H9 (cell line): ENCODE measurements at regions not wholly inside any gene's neighbourhood (a gene's known extent, or its start where the extent isn't known, plus 50 kb on each side); places are given as distances from the start of the nearest gene placed in this dataset.

Experiments used
- DNase-seq: peaks from one replicate; pipeline ENCODE4 v3.0.0-alpha.2; 2017
- H2AFZ ChIP-seq: one replicate; pipeline ENCODE4 v1.6.1; 2013; ENCODE audit warnings: mild to moderate bottlenecking, low read length, control low read depth, moderate library complexity
- H2AK5ac ChIP-seq: 2 replicates; pipeline ENCODE4 v1.6.1; 2013; ENCODE audit warnings: low read length, control low read depth, mixed read lengths; ENCODE audit not compliant: insufficient read length
- H2BK120ac ChIP-seq: one replicate; pipeline ENCODE4 v1.6.1; 2013; ENCODE audit warnings: low read depth, mild to moderate bottlenecking, low read length, control low read depth, inconsistent platforms; ENCODE audit not compliant: poor library complexity, severe bottlenecking
- H2BK12ac ChIP-seq: 2 replicates; pipeline ENCODE4 v1.6.1; 2013; ENCODE audit warnings: low read length, control low read depth, mixed read lengths, low read depth; ENCODE audit not compliant: insufficient read length
- H2BK15ac ChIP-seq: 2 replicates; pipeline ENCODE4 v1.6.1; 2013; ENCODE audit warnings: low read depth, low read length, control low read depth
- H2BK20ac ChIP-seq: one replicate; pipeline ENCODE4 v1.6.1; 2013; ENCODE audit warnings: low read depth, mild to moderate bottlenecking, low read length, control low read depth, inconsistent platforms; ENCODE audit not compliant: poor library complexity, severe bottlenecking
- H2BK5ac ChIP-seq: 2 replicates; pipeline ENCODE4 v1.6.1; 2013; ENCODE audit warnings: low read length, control low read depth, mixed read lengths; ENCODE audit not compliant: insufficient read length
- H3K14ac ChIP-seq: 2 replicates; pipeline ENCODE4 v1.6.1; 2013; ENCODE audit warnings: low read length, control low read depth; ENCODE audit not compliant: insufficient read depth
- H3K18ac ChIP-seq: 2 replicates; pipeline ENCODE4 v1.6.1; 2013; ENCODE audit warnings: low read depth, mild to moderate bottlenecking, mixed read lengths, low read length, control low read depth; ENCODE audit not compliant: insufficient read length
- H3K23ac ChIP-seq: 2 replicates; pipeline ENCODE4 v1.6.1; 2013; ENCODE audit warnings: low read length, control low read depth, mixed read lengths, low read depth; ENCODE audit not compliant: insufficient read length
- H3K23me2 ChIP-seq: 2 replicates; pipeline ENCODE4 v1.6.1; 2013; ENCODE audit warnings: low read depth, mild to moderate bottlenecking, mixed read lengths, low read length, control low read depth; ENCODE audit not compliant: insufficient read length, poor library complexity, severe bottlenecking
- H3K27ac ChIP-seq: 2 replicates; pipeline ENCODE4 v1.5.1; 2013; ENCODE audit warnings: low read length, control low read depth, mixed read lengths, low read depth; ENCODE audit not compliant: insufficient read length
- H3K27me3 ChIP-seq: 2 replicates; pipeline ENCODE4 v1.6.1; 2013; ENCODE audit warnings: low read length, control low read depth, inconsistent platforms; ENCODE audit not compliant: insufficient read depth
- H3K4ac ChIP-seq: 2 replicates; pipeline ENCODE4 v1.6.1; 2013; ENCODE audit warnings: low read depth, mild to moderate bottlenecking, control low read depth, inconsistent platforms, low read length, moderate library complexity
- H3K4me1 ChIP-seq: 2 replicates; pipeline ENCODE4 v1.6.1; 2013; ENCODE audit warnings: low read length, control low read depth, inconsistent platforms; ENCODE audit not compliant: insufficient read depth
- H3K4me2 ChIP-seq: 2 replicates; pipeline ENCODE4 v1.6.1; 2013; ENCODE audit warnings: low read length, control low read depth, mixed read lengths; ENCODE audit not compliant: insufficient read length, insufficient read depth
- H3K56ac ChIP-seq: 2 replicates; pipeline ENCODE4 v1.6.1; 2013; ENCODE audit warnings: low read depth, mild to moderate bottlenecking, mixed read lengths, low read length, control low read depth; ENCODE audit not compliant: insufficient read length
- H3K79me1 ChIP-seq: 2 replicates; pipeline ENCODE4 v1.6.1; 2013; ENCODE audit warnings: low read depth, mild to moderate bottlenecking, moderate library complexity, low read length, control low read depth, inconsistent platforms; ENCODE audit not compliant: insufficient read depth, poor library complexity, severe bottlenecking
- H3K79me2 ChIP-seq: 2 replicates; pipeline ENCODE4 v1.6.1; 2013; ENCODE audit warnings: low read length, control low read depth, inconsistent platforms; ENCODE audit not compliant: insufficient read depth
- H3K9ac ChIP-seq: 2 replicates; pipeline ENCODE4 v1.6.1; 2013; ENCODE audit warnings: low read length, control low read depth, mixed read lengths; ENCODE audit not compliant: insufficient read length; ENCODE audit errors: extremely low read depth
- H3K9me3 ChIP-seq: one replicate; pipeline ENCODE4 v1.6.1; 2013; ENCODE audit warnings: low read depth, low read length, inconsistent platforms; ENCODE audit not compliant: control insufficient read depth
- H3T11ph ChIP-seq: one replicate; pipeline ENCODE4 v1.6.1; 2013; ENCODE audit warnings: mild to moderate bottlenecking, low read length, control low read depth, inconsistent platforms
- H4K20me1 ChIP-seq: one replicate; pipeline ENCODE4 v1.6.1; 2013; ENCODE audit not compliant: control insufficient read depth, insufficient read length, insufficient read depth
- H4K5ac ChIP-seq: 2 replicates; pipeline ENCODE4 v1.6.1; 2013; ENCODE audit warnings: low read depth, mild to moderate bottlenecking, mixed read lengths, low read length, control low read depth; ENCODE audit not compliant: insufficient read length
- H4K8ac ChIP-seq: replicated peaks from 2 replicates; pipeline ENCODE4 v1.6.1; 2013; ENCODE audit warnings: low read length, control low read depth, mixed read lengths, low read depth; ENCODE audit not compliant: insufficient read length
- H4K91ac ChIP-seq: 2 replicates; pipeline ENCODE4 v1.6.1; 2013; ENCODE audit warnings: low read depth, mild to moderate bottlenecking, moderate library complexity, mixed read lengths, low read length, control low read depth; ENCODE audit not compliant: insufficient read length
- H3K27ac Mint-ChIP-seq, 3 experiments: 2 replicates in 2 of 3; 3 replicates in 1 of 3; pipeline ENCODE4 v1.8.0; 2020 to 2021; ENCODE audit warnings: mixed read lengths in 3 of 3, mild to moderate bottlenecking in 1 of 3, moderate library complexity in 1 of 3
- H3K27me3 Mint-ChIP-seq: 2 replicates; pipeline ENCODE4 v1.8.0; 2021; ENCODE audit warnings: low read depth, mild to moderate bottlenecking, moderate library complexity, mixed read lengths
- H3K36me3 Mint-ChIP-seq, 3 experiments: 2 replicates in 2 of 3; 3 replicates in 1 of 3; pipeline ENCODE4 v1.8.0; 2020 to 2021; ENCODE audit warnings: low read depth in 3 of 3, mixed read lengths in 3 of 3; ENCODE audit not compliant: insufficient read depth in 1 of 3
- H3K4me1 Mint-ChIP-seq, 2 experiments: 2 replicates each; pipeline ENCODE4 v1.8.0; 2020; ENCODE audit warnings: mixed read lengths in 2 of 2
- H3K4me3 Mint-ChIP-seq, 2 experiments: 2 replicates in 1 of 2; 3 replicates in 1 of 2; pipeline ENCODE4 v1.8.0; 2020 to 2021; ENCODE audit warnings: mild to moderate bottlenecking in 2 of 2, mixed read lengths in 2 of 2, moderate library complexity in 1 of 2
- H3K9me3 Mint-ChIP-seq, 2 experiments: 2 replicates in 1 of 2; 3 replicates in 1 of 2; pipeline ENCODE4 v1.8.0; 2020; ENCODE audit warnings: mild to moderate bottlenecking in 2 of 2, mixed read lengths in 2 of 2, moderate library complexity in 1 of 2
- CTCF ChIP-seq: fragments of 200-600 bp; sonication (generic); conservative IDR thresholded peaks from 3 replicates; pipeline ENCODE4 v1.8.0; 2021; ENCODE audit warnings: antibody characterized with exemption, mild to moderate bottlenecking
- WGBS: extraction: QIAGEN DNeasy Blood & Tissue Kit; methylation state at CpG from one replicate; pipeline ENCODE4 v1.1.7; 2013; ENCODE audit warnings: missing lambda C conversion rate, low lambda C conversion rate, mixed read lengths; ENCODE audit not compliant: insufficient read length; ENCODE audit errors: extremely low coverage; 5-methylcytosine and 5-hydroxymethylcytosine counted together

GRCh38 chr18:75931079-75931478, 503.6 kb upstream of the SMIM21 start:
- Mint-ChIP-seq H3K9me3 (peaks cover 6 to 7% of the 10 kb centered on the region in 2 experiments; a peak in 3 of 5 replicates), H3K27me3 (no peaks in the 10 kb centered on the region), H3K4me1 (peaks cover 6 to 7% of the 10 kb centered on the region in 2 experiments; a peak in 2 of 4 replicates), H3K27ac (no peak overlapping the region), H3K36me3 (peaks cover 6 to 14% (median 6%) of the 10 kb centered on the region in 3 experiments; a peak in 4 of 7 replicates), H3K4me3 (no peak overlapping the region)
- no peak overlapping the region for H3K27ac ChIP-seq
- H2AK5ac ChIP-seq: no peak overlapping the region
- H3K4me1 ChIP-seq: no peaks in the 10 kb centered on the region
- H2AFZ ChIP-seq: no peak overlapping the region
- H3K79me2 ChIP-seq: no peaks in the 10 kb centered on the region
- no CpG with 5 or more reads among the region's 2 CpGs for WGBS
- no peak overlapping the region for H2BK15ac ChIP-seq
- TF ChIP-seq CTCF: no peak
- no peaks in the 10 kb centered on the region for H3K23me2 ChIP-seq
- no peak overlapping the region for H3K9ac ChIP-seq
- no peaks in the 10 kb centered on the region for H3K79me1 ChIP-seq
- no peak overlapping the region for H2BK12ac ChIP-seq
- no peak overlapping the region for H4K91ac ChIP-seq
- no peak for DNase-seq
- H3K18ac ChIP-seq: no peak overlapping the region
- H3K27me3 ChIP-seq: no peaks in the 10 kb centered on the region
- no peak overlapping the region for H3K4ac ChIP-seq
- no peak overlapping the region for H3K4me2 ChIP-seq
- no peak overlapping the region for H4K5ac ChIP-seq
- no peak overlapping the region for H2BK20ac ChIP-seq
- no peak overlapping the region for H3K14ac ChIP-seq
- no peak overlapping the region for H3T11ph ChIP-seq
- H3K23ac ChIP-seq: no peak overlapping the region
- H4K20me1 ChIP-seq: no peaks in the 10 kb centered on the region
- H3K56ac ChIP-seq: no peak overlapping the region
- no peak overlapping the region for H2BK5ac ChIP-seq
- H3K9me3 ChIP-seq: no peaks in the 10 kb centered on the region
- no peak overlapping the region for H2BK120ac ChIP-seq
- no peak overlapping the region for H4K8ac ChIP-seq
